H9 (cell line): ENCODE measurements at regions not wholly inside any gene's neighbourhood (a gene's known extent, or its start where the extent isn't known, plus 50 kb on each side); places are given as distances from the start of the nearest gene placed in this dataset.

Experiments used
- DNase-seq: peaks from one replicate; pipeline ENCODE4 v3.0.0-alpha.2; 2017
- H2AFZ ChIP-seq: one replicate; pipeline ENCODE4 v1.6.1; 2013; ENCODE audit warnings: mild to moderate bottlenecking, low read length, control low read depth, moderate library complexity
- H2AK5ac ChIP-seq: 2 replicates; pipeline ENCODE4 v1.6.1; 2013; ENCODE audit warnings: low read length, control low read depth, mixed read lengths; ENCODE audit not compliant: insufficient read length
- H2BK120ac ChIP-seq: one replicate; pipeline ENCODE4 v1.6.1; 2013; ENCODE audit warnings: low read depth, mild to moderate bottlenecking, low read length, control low read depth, inconsistent platforms; ENCODE audit not compliant: poor library complexity, severe bottlenecking
- H2BK12ac ChIP-seq: 2 replicates; pipeline ENCODE4 v1.6.1; 2013; ENCODE audit warnings: low read length, control low read depth, mixed read lengths, low read depth; ENCODE audit not compliant: insufficient read length
- H2BK15ac ChIP-seq: 2 replicates; pipeline ENCODE4 v1.6.1; 2013; ENCODE audit warnings: low read depth, low read length, control low read depth
- H2BK20ac ChIP-seq: one replicate; pipeline ENCODE4 v1.6.1; 2013; ENCODE audit warnings: low read depth, mild to moderate bottlenecking, low read length, control low read depth, inconsistent platforms; ENCODE audit not compliant: poor library complexity, severe bottlenecking
- H2BK5ac ChIP-seq: 2 replicates; pipeline ENCODE4 v1.6.1; 2013; ENCODE audit warnings: low read length, control low read depth, mixed read lengths; ENCODE audit not compliant: insufficient read length
- H3K14ac ChIP-seq: 2 replicates; pipeline ENCODE4 v1.6.1; 2013; ENCODE audit warnings: low read length, control low read depth; ENCODE audit not compliant: insufficient read depth
- H3K18ac ChIP-seq: 2 replicates; pipeline ENCODE4 v1.6.1; 2013; ENCODE audit warnings: low read depth, mild to moderate bottlenecking, mixed read lengths, low read length, control low read depth; ENCODE audit not compliant: insufficient read length
- H3K23ac ChIP-seq: 2 replicates; pipeline ENCODE4 v1.6.1; 2013; ENCODE audit warnings: low read length, control low read depth, mixed read lengths, low read depth; ENCODE audit not compliant: insufficient read length
- H3K23me2 ChIP-seq: 2 replicates; pipeline ENCODE4 v1.6.1; 2013; ENCODE audit warnings: low read depth, mild to moderate bottlenecking, mixed read lengths, low read length, control low read depth; ENCODE audit not compliant: insufficient read length, poor library complexity, severe bottlenecking
- H3K27ac ChIP-seq: 2 replicates; pipeline ENCODE4 v1.5.1; 2013; ENCODE audit warnings: low read length, control low read depth, mixed read lengths, low read depth; ENCODE audit not compliant: insufficient read length
- H3K27me3 ChIP-seq: 2 replicates; pipeline ENCODE4 v1.6.1; 2013; ENCODE audit warnings: low read length, control low read depth, inconsistent platforms; ENCODE audit not compliant: insufficient read depth
- H3K4ac ChIP-seq: 2 replicates; pipeline ENCODE4 v1.6.1; 2013; ENCODE audit warnings: low read depth, mild to moderate bottlenecking, control low read depth, inconsistent platforms, low read length, moderate library complexity
- H3K4me1 ChIP-seq: 2 replicates; pipeline ENCODE4 v1.6.1; 2013; ENCODE audit warnings: low read length, control low read depth, inconsistent platforms; ENCODE audit not compliant: insufficient read depth
- H3K4me2 ChIP-seq: 2 replicates; pipeline ENCODE4 v1.6.1; 2013; ENCODE audit warnings: low read length, control low read depth, mixed read lengths; ENCODE audit not compliant: insufficient read length, insufficient read depth
- H3K56ac ChIP-seq: 2 replicates; pipeline ENCODE4 v1.6.1; 2013; ENCODE audit warnings: low read depth, mild to moderate bottlenecking, mixed read lengths, low read length, control low read depth; ENCODE audit not compliant: insufficient read length
- H3K79me1 ChIP-seq: 2 replicates; pipeline ENCODE4 v1.6.1; 2013; ENCODE audit warnings: low read depth, mild to moderate bottlenecking, moderate library complexity, low read length, control low read depth, inconsistent platforms; ENCODE audit not compliant: insufficient read depth, poor library complexity, severe bottlenecking
- H3K79me2 ChIP-seq: 2 replicates; pipeline ENCODE4 v1.6.1; 2013; ENCODE audit warnings: low read length, control low read depth, inconsistent platforms; ENCODE audit not compliant: insufficient read depth
- H3K9ac ChIP-seq: 2 replicates; pipeline ENCODE4 v1.6.1; 2013; ENCODE audit warnings: low read length, control low read depth, mixed read lengths; ENCODE audit not compliant: insufficient read length; ENCODE audit errors: extremely low read depth
- H3K9me3 ChIP-seq: one replicate; pipeline ENCODE4 v1.6.1; 2013; ENCODE audit warnings: low read depth, low read length, inconsistent platforms; ENCODE audit not compliant: control insufficient read depth
- H3T11ph ChIP-seq: one replicate; pipeline ENCODE4 v1.6.1; 2013; ENCODE audit warnings: mild to moderate bottlenecking, low read length, control low read depth, inconsistent platforms
- H4K20me1 ChIP-seq: one replicate; pipeline ENCODE4 v1.6.1; 2013; ENCODE audit not compliant: control insufficient read depth, insufficient read length, insufficient read depth
- H4K5ac ChIP-seq: 2 replicates; pipeline ENCODE4 v1.6.1; 2013; ENCODE audit warnings: low read depth, mild to moderate bottlenecking, mixed read lengths, low read length, control low read depth; ENCODE audit not compliant: insufficient read length
- H4K8ac ChIP-seq: replicated peaks from 2 replicates; pipeline ENCODE4 v1.6.1; 2013; ENCODE audit warnings: low read length, control low read depth, mixed read lengths, low read depth; ENCODE audit not compliant: insufficient read length
- H4K91ac ChIP-seq: 2 replicates; pipeline ENCODE4 v1.6.1; 2013; ENCODE audit warnings: low read depth, mild to moderate bottlenecking, moderate library complexity, mixed read lengths, low read length, control low read depth; ENCODE audit not compliant: insufficient read length
- H3K27ac Mint-ChIP-seq, 3 experiments: 2 replicates in 2 of 3; 3 replicates in 1 of 3; pipeline ENCODE4 v1.8.0; 2020 to 2021; ENCODE audit warnings: mixed read lengths in 3 of 3, mild to moderate bottlenecking in 1 of 3, moderate library complexity in 1 of 3
- H3K27me3 Mint-ChIP-seq: 2 replicates; pipeline ENCODE4 v1.8.0; 2021; ENCODE audit warnings: low read depth, mild to moderate bottlenecking, moderate library complexity, mixed read lengths
- H3K36me3 Mint-ChIP-seq, 3 experiments: 2 replicates in 2 of 3; 3 replicates in 1 of 3; pipeline ENCODE4 v1.8.0; 2020 to 2021; ENCODE audit warnings: low read depth in 3 of 3, mixed read lengths in 3 of 3; ENCODE audit not compliant: insufficient read depth in 1 of 3
- H3K4me1 Mint-ChIP-seq, 2 experiments: 2 replicates each; pipeline ENCODE4 v1.8.0; 2020; ENCODE audit warnings: mixed read lengths in 2 of 2
- H3K4me3 Mint-ChIP-seq, 2 experiments: 2 replicates in 1 of 2; 3 replicates in 1 of 2; pipeline ENCODE4 v1.8.0; 2020 to 2021; ENCODE audit warnings: mild to moderate bottlenecking in 2 of 2, mixed read lengths in 2 of 2, moderate library complexity in 1 of 2
- H3K9me3 Mint-ChIP-seq, 2 experiments: 2 replicates in 1 of 2; 3 replicates in 1 of 2; pipeline ENCODE4 v1.8.0; 2020; ENCODE audit warnings: mild to moderate bottlenecking in 2 of 2, mixed read lengths in 2 of 2, moderate library complexity in 1 of 2
- CTCF ChIP-seq: fragments of 200-600 bp; sonication (generic); conservative IDR thresholded peaks from 3 replicates; pipeline ENCODE4 v1.8.0; 2021; ENCODE audit warnings: antibody characterized with exemption, mild to moderate bottlenecking
- WGBS: extraction: QIAGEN DNeasy Blood & Tissue Kit; methylation state at CpG from one replicate; pipeline ENCODE4 v1.1.7; 2013; ENCODE audit warnings: missing lambda C conversion rate, low lambda C conversion rate, mixed read lengths; ENCODE audit not compliant: insufficient read length; ENCODE audit errors: extremely low coverage; 5-methylcytosine and 5-hydroxymethylcytosine counted together

- Histone ChIP-seq H3K4me1 (no peaks in the 10 kb centered on the region), H3K4ac (no peak overlapping the region), H4K20me1 (no peaks in the 10 kb centered on the region), H3K9ac (no peak overlapping the region), H4K91ac (no peak overlapping the region), H3K79me1 (no peaks in the 10 kb centered on the region), H3K56ac (no peak overlapping the region), H2BK120ac (no peak overlapping the region), H3K9me3 (no peaks in the 10 kb centered on the region), H3K23ac (no peak overlapping the region), H3K18ac (no peak overlapping the region), H4K5ac (no peak overlapping the region), H3T11ph (no peak overlapping the region), H3K27ac (no peak overlapping the region), H2BK15ac (no peak overlapping the region), H2AFZ (no peak overlapping the region), H2AK5ac (no peak overlapping the region), H2BK5ac (no peak overlapping the region), H3K14ac (no peak overlapping the region), H4K8ac (no peak overlapping the region), H2BK12ac (no peak overlapping the region), H2BK20ac (no peak overlapping the region), H3K27me3 (no peaks in the 10 kb centered on the region), H3K23me2 (no peaks in the 10 kb centered on the region), H3K4me2 (no peak overlapping the region), H3K79me2 (no peaks in the 10 kb centered on the region)
- WGBS, result no CpG with 5 or more reads among the region's 2 CpGs
- Mint-ChIP-seq H3K27me3 (no peaks in the 10 kb centered on the region), H3K4me1 (peaks cover 4 to 8% of the 10 kb centered on the region in 2 experiments; a peak in 3 of 4 replicates), H3K4me3 (no peak overlapping the region), H3K9me3 (no peaks in the 10 kb centered on the region), H3K36me3 (no peaks in the 10 kb centered on the region), H3K27ac (no peak overlapping the region)
- no peak for DNase-seq
- TF ChIP-seq CTCF, result no peak
These were observed 288.8 kb upstream of the LRRC7 start for GRCh38 chr1:69278923-69279322.
